HL-60/S4 treated with retinoic acid at 250 ng/mL for 4 days and 3 days (cell line): ENCODE measurements at regions not wholly inside any gene's neighbourhood (a gene's known extent, or its start where the extent isn't known, plus 50 kb on each side); places are given as distances from the start of the nearest gene placed in this dataset.

ENCODE experiments used
- in situ Hi-C: fragments of 300-500 bp; cut with MboI; formaldehyde crosslinking; loops from 2 replicates; pipeline ENCODE4 v1.7.0; 2022; ENCODE audit warnings: low sequenced_read_pairs

- in situ Hi-C loops, result no loop called here
Measured at GRCh38 chr13:108156749-108157148, 58.6 kb downstream of the LIG4 start.

DNA sequence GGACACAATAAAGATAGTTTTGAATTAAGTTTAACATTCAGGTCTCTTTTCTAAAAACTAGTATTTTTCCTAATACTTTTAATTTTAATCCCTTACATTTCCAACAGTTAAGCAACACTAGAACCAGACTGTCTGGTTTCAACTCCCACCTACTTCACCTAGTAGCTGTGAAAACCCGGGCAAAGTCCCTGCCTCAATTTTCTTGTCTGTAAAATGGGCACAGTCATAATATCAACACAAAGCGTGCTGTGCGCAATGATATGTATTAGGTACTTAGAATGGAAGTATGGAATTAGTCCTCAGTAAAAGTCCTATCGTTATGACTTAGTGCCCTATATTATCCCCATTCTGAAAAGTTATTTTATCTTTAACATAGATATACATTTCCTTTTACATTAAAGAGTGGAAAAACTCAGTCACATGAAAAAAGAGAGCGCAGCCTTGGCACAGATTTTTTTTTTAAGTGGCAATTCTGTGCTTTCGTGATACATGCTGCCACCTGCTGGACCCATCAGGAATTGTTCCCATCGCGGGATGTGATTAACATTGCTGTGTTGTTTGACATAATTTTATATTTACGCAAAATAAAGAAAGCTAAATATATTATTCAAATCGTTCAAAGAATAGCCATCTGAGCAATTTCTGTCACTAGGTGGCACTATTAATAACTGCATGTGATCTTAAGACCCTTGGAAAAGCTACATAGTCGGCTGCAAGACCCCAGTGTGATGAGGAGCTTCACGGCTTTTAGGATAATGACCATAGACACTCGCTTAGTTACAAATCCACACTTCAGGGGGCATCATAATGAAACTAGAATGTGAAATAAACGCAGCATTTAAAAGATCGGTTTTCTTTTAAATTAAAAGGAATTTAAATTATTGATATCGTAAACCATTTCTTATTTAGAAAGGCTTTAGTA, 59.9 kb downstream of the LIG4 start:
- in situ Hi-C loops, result no loop called here

DNA sequence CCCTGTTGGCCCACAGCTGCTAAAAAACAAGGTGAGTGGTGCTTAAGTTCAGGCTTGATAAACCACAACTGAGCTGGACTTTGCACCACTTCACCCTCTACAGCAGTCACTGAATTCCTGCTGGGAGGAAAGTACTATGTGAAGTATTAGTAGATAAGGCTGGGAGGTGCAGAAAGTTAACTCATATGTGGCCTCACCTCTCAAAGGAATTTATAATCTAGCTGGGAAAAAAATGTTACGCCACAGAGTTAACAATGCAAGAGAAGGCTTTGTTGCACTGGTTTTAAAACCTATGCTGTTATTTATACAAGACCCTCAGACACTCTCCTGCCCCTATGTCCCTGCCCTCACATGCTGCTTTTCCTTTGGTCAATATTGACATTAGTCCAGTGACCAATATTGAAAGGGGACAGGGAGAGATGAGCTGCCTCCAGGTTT, 60.9 kb downstream of the LIG4 start:
- in situ Hi-C loops, result no loop called here

DNA sequence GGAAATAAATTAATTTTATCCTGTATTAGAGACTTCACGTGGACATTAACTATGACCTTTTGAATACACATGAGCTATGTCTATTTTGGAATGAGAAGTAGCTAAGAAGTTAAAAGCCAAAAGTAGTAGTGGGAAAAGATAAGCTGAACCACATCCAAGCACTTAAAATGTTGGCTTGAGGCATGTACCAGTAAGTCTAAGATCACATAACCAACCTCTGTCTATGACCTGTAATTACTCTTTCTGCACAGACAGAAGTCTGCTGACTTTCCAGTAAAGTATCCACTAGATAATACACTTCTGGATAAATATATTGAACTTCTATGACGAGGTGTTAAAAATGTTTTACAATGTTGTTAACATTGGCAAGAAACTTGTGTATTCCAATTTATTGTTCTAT, 68.7 kb downstream of the LIG4 start:
- in situ Hi-C loops, result no loop called here

DNA sequence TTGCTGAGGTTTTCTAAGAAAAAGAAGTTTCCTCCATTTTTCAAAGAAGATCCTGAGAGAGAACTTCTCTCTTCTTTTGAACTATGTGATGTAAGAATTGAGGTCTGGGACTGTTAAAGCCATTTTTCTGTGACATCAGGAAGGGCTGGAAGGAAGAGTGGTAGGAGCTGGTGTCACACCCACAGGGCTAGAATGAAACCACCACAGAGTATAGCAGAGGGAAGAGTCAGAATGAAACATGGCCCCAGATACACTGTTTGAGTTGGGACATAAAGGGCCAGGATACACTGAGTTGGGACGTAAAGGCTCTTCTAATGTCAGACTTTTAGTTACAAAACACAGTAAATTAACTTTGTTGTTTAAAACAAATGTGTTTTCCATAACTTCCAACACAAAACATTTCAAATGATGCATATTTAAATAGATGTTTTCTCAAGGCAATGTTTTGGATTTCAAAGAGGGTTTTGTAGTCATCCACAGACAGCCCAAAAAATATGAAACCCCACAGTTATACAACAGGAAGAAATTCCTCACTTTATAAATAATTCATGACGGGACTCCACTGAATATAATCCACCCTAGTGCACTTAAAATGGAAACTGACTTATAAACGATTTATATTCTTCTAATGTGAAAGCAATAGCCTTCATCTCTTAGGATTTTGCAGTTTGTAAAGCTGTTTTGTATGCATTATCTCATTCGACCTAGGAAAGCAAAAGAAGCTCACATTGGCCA, 72.5 kb downstream of the LIG4 start:
- in situ Hi-C loops, result no loop called here

GRCh38 chr13:108137176-108137575, 78.2 kb downstream of the LIG4 start:
- in situ Hi-C loops, result no loop called here

GRCh38 chr13:108127406-108127805, 87.9 kb downstream of the LIG4 start:
- in situ Hi-C loops, result no loop called here

DNA sequence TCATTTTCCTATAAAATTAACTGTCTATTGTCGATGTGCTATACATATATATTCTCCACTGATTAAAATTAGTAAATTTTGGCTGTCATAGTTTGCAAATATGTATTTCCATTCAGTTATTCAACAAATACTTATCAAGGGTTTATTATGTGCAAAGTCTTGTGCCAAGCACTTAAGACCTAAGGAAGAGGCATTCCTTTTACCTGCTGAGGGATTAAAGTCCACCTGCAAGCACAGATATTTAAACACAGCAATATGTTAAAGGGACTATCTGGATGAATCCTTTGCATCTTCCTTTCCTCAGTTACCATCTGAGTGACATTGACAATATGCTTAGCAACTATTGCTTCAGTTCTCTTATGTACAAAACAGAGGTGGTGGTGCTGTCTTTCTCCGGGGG, 89.3 kb downstream of the LIG4 start:
- in situ Hi-C loops, result no loop called here

- in situ Hi-C loops, result no loop called here
Measured at GRCh38 chr13:108121406-108121805, 93.9 kb downstream of the LIG4 start.

DNA sequence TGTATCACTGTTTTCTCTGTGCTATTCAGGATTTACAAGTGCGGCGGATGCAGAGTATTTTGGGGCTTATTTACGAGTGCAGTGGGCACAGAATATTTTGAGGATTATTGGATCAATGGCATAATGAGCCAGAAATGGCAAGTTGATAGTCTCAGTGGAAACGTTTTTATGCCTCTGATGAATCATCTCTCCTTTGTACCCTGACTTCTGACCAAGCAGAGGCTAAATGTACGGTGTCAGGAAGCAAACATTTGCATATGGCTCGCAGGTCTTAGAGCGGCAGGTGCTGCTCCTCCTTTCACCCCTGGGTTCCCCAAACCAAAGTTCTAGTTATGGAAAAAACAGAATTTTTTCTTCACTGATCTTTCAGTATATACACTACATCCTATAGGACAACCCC, 94.5 kb downstream of the LIG4 start:
- in situ Hi-C loops, result no loop called here

GRCh38 chr13:108120302-108120701, 95.0 kb downstream of the LIG4 start:
- in situ Hi-C loops, result no loop called here

GRCh38 chr13:108115738-108116137, 99.6 kb downstream of the LIG4 start:
- in situ Hi-C loops, result no loop called here

DNA sequence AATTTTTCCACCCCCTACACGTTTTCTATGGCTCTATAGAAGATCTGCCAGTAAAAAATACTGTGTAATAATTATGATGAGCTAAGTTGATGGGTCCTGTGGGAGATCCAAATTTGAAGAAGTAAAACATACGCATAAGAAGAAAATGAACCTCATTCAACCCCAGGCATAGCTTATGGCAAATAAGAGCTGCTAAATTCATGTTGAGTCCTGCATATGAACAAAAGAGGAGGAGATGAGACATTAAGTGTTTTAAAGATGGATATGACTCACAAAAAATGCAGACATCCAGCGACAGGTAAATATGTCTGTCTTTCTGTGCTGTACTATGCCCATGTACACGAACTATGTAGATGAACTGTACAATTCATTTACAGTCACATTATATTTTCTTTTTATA, 101.9 kb downstream of the LIG4 start:
- in situ Hi-C loops, result no loop called here

- in situ Hi-C loops, result no loop called here
Measured at GRCh38 chr13:108104736-108105135, 110.6 kb downstream of the LIG4 start.

GRCh38 chr13:108102771-108103170, 112.6 kb downstream of the LIG4 start:
- in situ Hi-C loops, result no loop called here

DNA sequence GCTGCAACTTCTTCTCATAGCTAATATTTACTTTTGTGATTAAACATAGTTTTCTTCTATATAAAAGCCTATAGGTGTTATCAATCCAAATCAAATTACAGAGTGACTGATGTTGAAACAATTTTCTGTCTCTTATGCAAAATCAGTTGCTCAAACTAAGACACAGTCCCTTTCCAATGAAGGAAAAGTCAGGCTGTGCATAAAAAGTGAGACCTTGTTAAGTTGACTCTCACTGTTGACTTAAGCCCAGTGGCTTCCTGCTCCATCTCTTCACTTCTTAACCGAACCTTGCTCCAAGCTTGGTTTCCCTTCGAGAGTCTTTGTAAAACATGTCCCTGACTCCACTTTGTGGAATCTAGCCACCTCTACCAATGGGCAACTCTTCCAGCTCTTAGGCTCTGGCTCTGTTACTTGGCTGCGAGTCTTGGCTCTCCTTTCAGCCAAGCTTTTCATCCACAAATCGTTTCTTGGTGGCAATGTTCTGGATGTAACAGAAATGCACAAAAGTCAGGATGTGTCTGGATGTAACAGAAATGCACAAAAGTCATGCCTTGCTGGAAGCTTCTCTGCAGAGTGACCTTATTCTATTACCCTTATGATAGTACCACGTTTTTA, 118.9 kb downstream of the LIG4 start:
- in situ Hi-C loops, result no loop called here

GRCh38 chr13:108095036-108095435, 120.3 kb downstream of the LIG4 start:
- in situ Hi-C loops, result no loop called here

GRCh38 chr13:108093616-108094015, 121.7 kb downstream of the LIG4 start:
- in situ Hi-C loops, result no loop called here

DNA sequence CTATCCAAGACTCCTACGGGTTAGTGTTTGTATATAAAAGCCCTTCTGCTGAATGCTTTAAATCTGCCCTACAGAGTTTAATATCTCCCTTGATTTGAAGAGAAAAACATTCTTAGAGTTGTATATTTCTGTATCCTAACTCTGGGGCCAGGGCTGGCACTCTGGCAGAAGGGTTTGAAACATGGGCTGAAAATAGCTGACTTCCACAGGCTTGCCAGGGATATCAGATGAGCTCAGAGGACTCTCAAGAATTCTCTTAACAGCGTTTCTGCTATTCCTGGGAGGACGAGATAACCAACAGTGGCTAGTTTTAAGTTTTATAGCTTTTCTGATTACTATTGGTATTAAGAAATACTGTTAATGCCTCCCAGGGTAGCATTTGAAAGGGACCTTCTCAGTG, 127.5 kb downstream of the LIG4 start:
- in situ Hi-C loops, result no loop called here

DNA sequence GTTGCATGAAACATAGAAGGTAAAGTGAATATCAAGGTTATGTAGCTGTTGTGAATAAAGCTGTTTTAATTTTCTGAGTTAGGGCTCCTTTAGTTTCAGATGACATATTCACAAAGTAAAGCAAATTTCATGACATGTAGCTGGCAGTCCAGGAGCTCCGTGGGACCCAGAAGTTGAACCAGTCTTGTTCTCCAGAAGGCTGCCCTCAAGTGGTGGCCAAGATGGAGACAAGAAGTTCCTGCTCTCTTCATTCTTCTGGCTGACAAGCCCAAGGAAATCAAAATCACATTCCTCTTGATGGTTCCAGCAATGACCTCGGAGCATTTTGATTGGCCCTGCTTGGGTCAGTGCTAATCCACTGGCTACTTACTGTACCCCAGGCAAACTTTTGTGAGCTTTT, 128.7 kb downstream of the LIG4 start:
- in situ Hi-C loops, result no loop called here

GRCh38 chr13:108084840-108085239, 130.5 kb downstream of the LIG4 start:
- in situ Hi-C loops, result no loop called here

- in situ Hi-C loops, result no loop called here
Measured at GRCh38 chr13:108083056-108083455, 132.3 kb downstream of the LIG4 start.
